Gastroesophageal sphincter (tissue), 3 donors: ENCODE measurements at regions not wholly inside any gene's neighbourhood (a gene's known extent, or its start where the extent isn't known, plus 50 kb on each side); places are given as distances from the start of the nearest gene placed in this dataset.

Experiments used
- CTCF ChIP-seq, 4 experiments: fragments of 200-600 bp in 2 of 4; fragments of 450-650 bp in 2 of 4; sonication (generic) in 1 of 4; IDR thresholded peaks; one replicate each; pipeline ENCODE4 v1.5.1; 2017 to 2019; ENCODE audit warnings: antibody characterized with exemption in 4 of 4, mild to moderate bottlenecking in 2 of 4, moderate library complexity in 2 of 4
- POLR2A ChIP-seq, 2 donors: fragments of 450-650 bp; IDR thresholded peaks; one replicate each; pipeline ENCODE4 v1.6.1; 2017; ENCODE audit warnings: antibody characterized with exemption in 2 of 2, mild to moderate bottlenecking in 2 of 2, moderate library complexity in 1 of 2

GRCh38 chr6:9831783-9832182 lies 583.1 kb downstream of the TFAP2A start:
- TF ChIP-seq CTCF (IDR thresholded peaks at IDR 0.05) (no peak), POLR2A (IDR thresholded peaks at IDR 0.05) (no peak)
